ENCODE measurements at regions not wholly inside any gene's neighbourhood (a gene's known extent, or its start where the extent isn't known, plus 50 kb on each side); places are given as distances from the start of the nearest gene placed in this dataset.

DNA sequence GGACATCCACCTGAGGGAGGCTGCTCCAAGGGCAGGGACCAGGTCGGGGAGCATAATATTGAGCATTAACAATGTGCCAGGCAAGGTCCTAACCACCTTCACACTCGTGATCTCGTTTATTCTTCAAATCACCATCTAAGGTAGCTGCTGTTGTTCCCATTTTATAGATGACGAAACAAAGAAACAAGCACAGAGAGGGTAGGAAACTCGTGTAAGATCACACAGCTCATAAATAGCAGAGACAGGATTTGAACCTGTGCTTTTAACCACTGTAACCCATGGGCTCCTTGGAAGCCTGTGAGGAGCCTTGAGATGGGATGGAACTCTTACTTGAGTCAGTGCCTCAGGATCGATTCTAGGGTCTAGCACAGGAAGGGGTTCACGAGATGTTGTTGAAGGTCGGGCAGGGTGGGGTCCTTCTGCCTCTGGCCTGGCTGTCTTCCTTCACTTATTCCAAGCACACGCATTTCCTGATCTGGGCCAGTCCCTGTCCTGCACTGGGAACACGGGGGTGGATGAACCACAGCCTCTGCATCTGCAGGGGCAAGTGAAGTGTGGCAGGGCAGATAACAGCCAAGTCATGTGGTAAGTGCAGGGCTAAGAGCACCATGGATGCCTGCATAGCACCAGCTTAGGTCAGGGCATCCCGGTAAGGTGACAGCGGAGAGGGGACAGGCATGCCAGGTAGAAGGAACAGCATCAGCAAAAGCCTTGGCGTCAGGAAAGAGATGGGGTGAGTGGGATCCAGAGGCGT, 188.1 kb downstream of the MELK start:
- H3K9ac ChIP-seq (replicated peaks; ENCODE audit: extremely low read depth, insufficient read depth, low read length), result no peak overlapping the region
- H3K36me3 ChIP-seq (ENCODE audit: control insufficient read depth in 2 of 2, extremely low read depth in 1 of 2, insufficient read depth in 2 of 2, low read length in 2 of 2), result no peaks in the 10 kb centered on the region
- TF ChIP-seq POLR2AphosphoS5 (IDR thresholded peaks at IDR 0.05; ENCODE audit: insufficient read depth, low read depth, low read length), result no peak
- no peak for TF ChIP-seq GATA2 (IDR thresholded peaks at IDR 0.05; ENCODE audit: insufficient read depth, insufficient read length, low read depth, low read length)
- TF ChIP-seq, protein P1, sequence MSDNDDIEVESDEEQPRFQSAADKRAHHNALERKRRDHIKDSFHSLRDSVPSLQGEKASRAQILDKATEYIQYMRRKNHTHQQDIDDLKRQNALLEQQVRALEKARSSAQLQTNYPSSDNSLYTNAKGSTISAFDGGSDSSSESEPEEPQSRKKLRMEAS (IDR thresholded peaks at IDR 0.05; ENCODE audit: insufficient read depth, insufficient read length), result no peak
- no peak for TF ChIP-seq EZH2 (IDR thresholded peaks at IDR 0.05; ENCODE audit: borderline replicate concordance, low read depth, low read length, severe bottlenecking)
- no peak for TF ChIP-seq FOS (IDR thresholded peaks at IDR 0.05; ENCODE audit: borderline replicate concordance, insufficient read depth, low read length)
- TF ChIP-seq POLR2A (IDR thresholded peaks at IDR 0.05; ENCODE audit: low read depth, low read length), result no peak
- ChIA-PET CTCF (no interaction called here), POLR2A (no interaction called here)
- DNase-seq (ENCODE audit: low read depth, low spot score) (no peak), FAIRE-seq (no peak)
- H3K27ac ChIP-seq (ENCODE audit: insufficient read depth, low read depth, low read length), result no peak overlapping the region
- H3K79me2 ChIP-seq (ENCODE audit: control insufficient read depth, insufficient read depth, low read length), result no peaks in the 10 kb centered on the region
- intact Hi-C loops (cut with micrococcal nuclease), result no loop called here
- no peaks in the 10 kb centered on the region for H3K9me1 ChIP-seq (replicated peaks; ENCODE audit: control insufficient read depth, extremely low read depth, insufficient read depth, low read length)
- dilution Hi-C loops (cut with MboI; ENCODE audit: extremely low pct_ligation_motif_present, low sequenced_read_pairs), result no loop called here
- no TSS peak for BruUV-seq (replicated peaks)
- peaks cover 0 to 11% of the 10 kb centered on the region in 2 experiments for H3K27me3 ChIP-seq (ENCODE audit: control insufficient read depth in 2 of 2, insufficient read depth in 2 of 2, low read length in 2 of 2)
- H3K4me1 ChIP-seq (ENCODE audit: control insufficient read depth, extremely low read depth, insufficient read depth, low read length), result no peaks in the 10 kb centered on the region
- no peaks in the 10 kb centered on the region for H4K20me1 ChIP-seq (replicated peaks; ENCODE audit: control insufficient read depth, extremely low read depth, insufficient read depth, low read length)
- no peaks in the 10 kb centered on the region for H3K9me3 ChIP-seq (replicated peaks; ENCODE audit: control insufficient read depth, insufficient read depth, low read length)
- no peak overlapping the region for H3K4me3 ChIP-seq (replicated peaks in 1 of 3; ENCODE audit: insufficient read depth in 1 of 3, low read depth in 1 of 3, low read length in 3 of 3)
- no peak overlapping the region for H3K4me2 ChIP-seq (ENCODE audit: insufficient read depth, low read length)
- no peak overlapping the region for H2AFZ ChIP-seq (ENCODE audit: low read depth, low read length)

DNA sequence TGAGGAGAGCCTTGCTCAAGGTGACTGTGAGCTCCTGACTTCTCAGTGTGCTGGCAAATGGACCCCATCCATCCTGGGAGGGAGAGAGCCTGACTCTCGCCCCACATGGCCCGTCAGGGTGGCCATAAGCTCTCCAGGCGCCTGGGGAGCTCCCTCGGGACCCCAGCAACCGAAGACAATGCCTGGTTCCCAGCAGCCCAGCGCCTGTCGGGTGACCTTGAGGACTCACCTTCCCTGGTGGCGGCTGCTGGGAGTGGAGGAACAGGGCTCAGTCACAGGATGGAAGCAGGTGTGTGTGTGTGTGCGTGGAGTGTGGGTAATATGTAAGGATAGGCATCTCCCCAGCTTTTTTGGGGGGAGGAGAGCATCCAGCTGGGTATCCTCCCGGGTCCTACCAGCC, 190.3 kb downstream of the MELK start:
- ChIA-PET POLR2A (no interaction called here), CTCF (no interaction called here)
- no peaks in the 10 kb centered on the region for H3K9me3 ChIP-seq (replicated peaks; ENCODE audit: control insufficient read depth, insufficient read depth, low read length)
- no peak for DNase-seq (ENCODE audit: low read depth, low spot score)
- H3K36me3 ChIP-seq (ENCODE audit: control insufficient read depth in 2 of 2, extremely low read depth in 1 of 2, insufficient read depth in 2 of 2, low read length in 2 of 2), result no peaks in the 10 kb centered on the region
- no peaks in the 10 kb centered on the region for H4K20me1 ChIP-seq (replicated peaks; ENCODE audit: control insufficient read depth, extremely low read depth, insufficient read depth, low read length)
- no peaks in the 10 kb centered on the region for H3K9me1 ChIP-seq (replicated peaks; ENCODE audit: control insufficient read depth, extremely low read depth, insufficient read depth, low read length)
- H3K9ac ChIP-seq (replicated peaks; ENCODE audit: extremely low read depth, insufficient read depth, low read length), result no peak overlapping the region
- no peaks in the 10 kb centered on the region for H3K4me1 ChIP-seq (ENCODE audit: control insufficient read depth, extremely low read depth, insufficient read depth, low read length)
- H3K27ac ChIP-seq (ENCODE audit: insufficient read depth, low read depth, low read length), result no peak overlapping the region
- intact Hi-C loops (cut with micrococcal nuclease), result no loop called here
- no TSS peak for BruUV-seq (replicated peaks)
- no peaks in the 10 kb centered on the region for H3K79me2 ChIP-seq (ENCODE audit: control insufficient read depth, insufficient read depth, low read length)
- H3K4me3 ChIP-seq (replicated peaks in 1 of 3; ENCODE audit: insufficient read depth in 1 of 3, low read depth in 1 of 3, low read length in 3 of 3), result no peak overlapping the region
- H3K27me3 ChIP-seq (ENCODE audit: control insufficient read depth in 2 of 2, insufficient read depth in 2 of 2, low read length in 2 of 2), result peaks cover 0 to 8% of the 10 kb centered on the region in 2 experiments
- H3K4me2 ChIP-seq (ENCODE audit: insufficient read depth, low read length), result no peak overlapping the region
- no peak for TF ChIP-seq MYC (IDR thresholded peaks at IDR 0.05; ENCODE audit: low read depth, low read length)
- TF ChIP-seq POLR2A (IDR thresholded peaks at IDR 0.05; ENCODE audit: low read depth, low read length), result no peak
- TF ChIP-seq, protein P2, sequence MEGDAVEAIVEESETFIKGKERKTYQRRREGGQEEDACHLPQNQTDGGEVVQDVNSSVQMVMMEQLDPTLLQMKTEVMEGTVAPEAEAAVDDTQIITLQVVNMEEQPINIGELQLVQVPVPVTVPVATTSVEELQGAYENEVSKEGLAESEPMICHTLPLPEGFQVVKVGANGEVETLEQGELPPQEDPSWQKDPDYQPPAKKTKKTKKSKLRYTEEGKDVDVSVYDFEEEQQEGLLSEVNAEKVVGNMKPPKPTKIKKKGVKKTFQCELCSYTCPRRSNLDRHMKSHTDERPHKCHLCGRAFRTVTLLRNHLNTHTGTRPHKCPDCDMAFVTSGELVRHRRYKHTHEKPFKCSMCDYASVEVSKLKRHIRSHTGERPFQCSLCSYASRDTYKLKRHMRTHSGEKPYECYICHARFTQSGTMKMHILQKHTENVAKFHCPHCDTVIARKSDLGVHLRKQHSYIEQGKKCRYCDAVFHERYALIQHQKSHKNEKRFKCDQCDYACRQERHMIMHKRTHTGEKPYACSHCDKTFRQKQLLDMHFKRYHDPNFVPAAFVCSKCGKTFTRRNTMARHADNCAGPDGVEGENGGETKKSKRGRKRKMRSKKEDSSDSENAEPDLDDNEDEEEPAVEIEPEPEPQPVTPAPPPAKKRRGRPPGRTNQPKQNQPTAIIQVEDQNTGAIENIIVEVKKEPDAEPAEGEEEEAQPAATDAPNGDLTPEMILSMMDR (IDR thresholded peaks at IDR 0.05; ENCODE audit: extremely low read depth in 1 of 2, insufficient read depth in 1 of 2, low read depth in 1 of 2, low read length in 2 of 2), result no peak
- TF ChIP-seq GATA2 (IDR thresholded peaks at IDR 0.05; ENCODE audit: insufficient read depth, insufficient read length, low read depth, low read length), result no peak
- no peak for TF ChIP-seq POLR2AphosphoS5 (IDR thresholded peaks at IDR 0.05; ENCODE audit: insufficient read depth, low read depth, low read length)
- TF ChIP-seq, protein P1 (IDR thresholded peaks at IDR 0.05; ENCODE audit: insufficient read depth, insufficient read length), result no peak
- no peak for FAIRE-seq
- dilution Hi-C loops (cut with MboI; ENCODE audit: extremely low pct_ligation_motif_present, low sequenced_read_pairs), result no loop called here
- no peak overlapping the region for H2AFZ ChIP-seq (ENCODE audit: low read depth, low read length)

Data from endothelial cell of umbilical vein (primary cell).